ENCODE measurements at regions not wholly inside any gene's neighbourhood (a gene's known extent, or its start where the extent isn't known, plus 50 kb on each side); places are given as distances from the start of the nearest gene placed in this dataset.

DNA sequence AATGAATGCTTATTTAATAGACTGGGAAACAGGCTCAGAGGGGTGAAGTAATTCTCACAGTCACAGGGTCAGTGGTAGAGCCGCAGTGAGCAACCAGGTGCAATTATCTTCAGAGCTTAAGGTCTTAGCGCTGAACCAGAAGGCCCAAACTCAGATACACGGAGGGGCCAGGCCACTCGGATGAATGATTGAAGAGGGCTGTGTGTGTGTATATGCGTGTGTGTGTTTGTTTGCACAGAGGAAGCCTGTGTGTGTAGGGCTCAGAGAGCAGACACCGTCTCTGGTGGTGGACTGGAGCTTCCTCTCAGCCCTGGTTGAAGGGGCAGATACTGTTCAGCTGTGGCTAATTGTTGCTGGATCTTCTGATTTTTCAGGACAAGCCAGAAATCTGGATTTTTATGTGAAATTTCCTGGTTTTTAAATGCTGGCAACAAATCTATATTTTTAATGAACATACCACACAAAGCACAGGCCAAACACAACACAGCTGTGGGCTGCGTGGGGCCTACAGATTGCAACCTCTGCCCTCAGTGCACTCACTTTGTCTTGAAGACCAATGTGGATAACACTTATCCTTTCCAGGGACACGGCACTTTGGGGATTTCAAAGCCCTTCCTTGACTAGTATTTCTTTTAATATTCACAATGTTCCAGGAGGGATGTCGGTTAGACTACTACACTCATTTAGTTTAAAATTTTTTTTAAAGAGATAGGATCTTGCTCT is 94.5 kb upstream of the NRXN3 start:
- no peaks in the 10 kb centered on the region for H3K36me3 ChIP-seq (replicated peaks in 1 of 2; ENCODE audit: control insufficient read depth in 1 of 2, insufficient read depth in 2 of 2, low read length in 1 of 2)

GRCh38 chr14:78081245-78081644 is 88.9 kb upstream of the NRXN3 start:
- WGBS (ENCODE audit: low lambda C conversion rate): 8% methylated on average over 1 of the region's 1 CpG
- TF ChIP-seq, protein P1, sequence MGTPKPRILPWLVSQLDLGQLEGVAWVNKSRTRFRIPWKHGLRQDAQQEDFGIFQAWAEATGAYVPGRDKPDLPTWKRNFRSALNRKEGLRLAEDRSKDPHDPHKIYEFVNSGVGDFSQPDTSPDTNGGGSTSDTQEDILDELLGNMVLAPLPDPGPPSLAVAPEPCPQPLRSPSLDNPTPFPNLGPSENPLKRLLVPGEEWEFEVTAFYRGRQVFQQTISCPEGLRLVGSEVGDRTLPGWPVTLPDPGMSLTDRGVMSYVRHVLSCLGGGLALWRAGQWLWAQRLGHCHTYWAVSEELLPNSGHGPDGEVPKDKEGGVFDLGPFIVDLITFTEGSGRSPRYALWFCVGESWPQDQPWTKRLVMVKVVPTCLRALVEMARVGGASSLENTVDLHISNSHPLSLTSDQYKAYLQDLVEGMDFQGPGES (IDR thresholded peaks at IDR 0.05; ENCODE audit: low read depth, low read length): no peak
- TF ChIP-seq, protein P2, sequence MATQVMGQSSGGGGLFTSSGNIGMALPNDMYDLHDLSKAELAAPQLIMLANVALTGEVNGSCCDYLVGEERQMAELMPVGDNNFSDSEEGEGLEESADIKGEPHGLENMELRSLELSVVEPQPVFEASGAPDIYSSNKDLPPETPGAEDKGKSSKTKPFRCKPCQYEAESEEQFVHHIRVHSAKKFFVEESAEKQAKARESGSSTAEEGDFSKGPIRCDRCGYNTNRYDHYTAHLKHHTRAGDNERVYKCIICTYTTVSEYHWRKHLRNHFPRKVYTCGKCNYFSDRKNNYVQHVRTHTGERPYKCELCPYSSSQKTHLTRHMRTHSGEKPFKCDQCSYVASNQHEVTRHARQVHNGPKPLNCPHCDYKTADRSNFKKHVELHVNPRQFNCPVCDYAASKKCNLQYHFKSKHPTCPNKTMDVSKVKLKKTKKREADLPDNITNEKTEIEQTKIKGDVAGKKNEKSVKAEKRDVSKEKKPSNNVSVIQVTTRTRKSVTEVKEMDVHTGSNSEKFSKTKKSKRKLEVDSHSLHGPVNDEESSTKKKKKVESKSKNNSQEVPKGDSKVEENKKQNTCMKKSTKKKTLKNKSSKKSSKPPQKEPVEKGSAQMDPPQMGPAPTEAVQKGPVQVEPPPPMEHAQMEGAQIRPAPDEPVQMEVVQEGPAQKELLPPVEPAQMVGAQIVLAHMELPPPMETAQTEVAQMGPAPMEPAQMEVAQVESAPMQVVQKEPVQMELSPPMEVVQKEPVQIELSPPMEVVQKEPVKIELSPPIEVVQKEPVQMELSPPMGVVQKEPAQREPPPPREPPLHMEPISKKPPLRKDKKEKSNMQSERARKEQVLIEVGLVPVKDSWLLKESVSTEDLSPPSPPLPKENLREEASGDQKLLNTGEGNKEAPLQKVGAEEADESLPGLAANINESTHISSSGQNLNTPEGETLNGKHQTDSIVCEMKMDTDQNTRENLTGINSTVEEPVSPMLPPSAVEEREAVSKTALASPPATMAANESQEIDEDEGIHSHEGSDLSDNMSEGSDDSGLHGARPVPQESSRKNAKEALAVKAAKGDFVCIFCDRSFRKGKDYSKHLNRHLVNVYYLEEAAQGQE (IDR thresholded peaks at IDR 0.05; ENCODE audit: low read depth, low read length): no peak
- TF ChIP-seq, protein P3, sequence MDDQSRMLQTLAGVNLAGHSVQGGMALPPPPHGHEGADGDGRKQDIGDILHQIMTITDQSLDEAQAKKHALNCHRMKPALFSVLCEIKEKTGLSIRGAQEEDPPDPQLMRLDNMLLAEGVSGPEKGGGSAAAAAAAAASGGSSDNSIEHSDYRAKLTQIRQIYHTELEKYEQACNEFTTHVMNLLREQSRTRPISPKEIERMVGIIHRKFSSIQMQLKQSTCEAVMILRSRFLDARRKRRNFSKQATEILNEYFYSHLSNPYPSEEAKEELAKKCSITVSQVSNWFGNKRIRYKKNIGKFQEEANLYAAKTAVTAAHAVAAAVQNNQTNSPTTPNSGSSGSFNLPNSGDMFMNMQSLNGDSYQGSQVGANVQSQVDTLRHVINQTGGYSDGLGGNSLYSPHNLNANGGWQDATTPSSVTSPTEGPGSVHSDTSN (IDR thresholded peaks at IDR 0.05): no peak
- no peak for TF ChIP-seq CTCF (IDR thresholded peaks at IDR 0.05)
- no peak for TF ChIP-seq EZH2phosphoT487 (IDR thresholded peaks at IDR 0.05; ENCODE audit: borderline replicate concordance, low read depth)
- no peak for TF ChIP-seq SMC3 (IDR thresholded peaks at IDR 0.05; ENCODE audit: low read depth, low read length)
- no peak for TF ChIP-seq GATA2 (CRISPR knock-in tag; IDR thresholded peaks at IDR 0.05)
- no peak for TF ChIP-seq FOSL2 (IDR thresholded peaks at IDR 0.05; ENCODE audit: borderline replicate concordance, low read depth)

More for the DNA sequence above, 94.5 kb upstream of the NRXN3 start:
- H3K79me2 ChIP-seq (ENCODE audit: insufficient read depth): no peaks in the 10 kb centered on the region
- TF ChIP-seq EZH2phosphoT487 (IDR thresholded peaks at IDR 0.05; ENCODE audit: borderline replicate concordance, low read depth): no peak
- TF ChIP-seq CTCF (IDR thresholded peaks at IDR 0.05): no peak
- no peak for TF ChIP-seq RFX5 (IDR thresholded peaks at IDR 0.05; ENCODE audit: low read length)
- no peak for TF ChIP-seq MXI1 (IDR thresholded peaks at IDR 0.05; ENCODE audit: low read depth, low read length)
- no peak for TF ChIP-seq SMC3 (IDR thresholded peaks at IDR 0.05; ENCODE audit: low read depth, low read length)
- TF ChIP-seq SIN3A (IDR thresholded peaks at IDR 0.05; ENCODE audit: borderline replicate concordance, low read depth, low read length): no peak
- TF ChIP-seq MAX (IDR thresholded peaks at IDR 0.05; ENCODE audit: low read depth): no peak
- DNase-seq: no peak
- no peak overlapping the region for H2AFZ ChIP-seq (ENCODE audit: low read depth)
- H3K4me1 ChIP-seq (ENCODE audit: control insufficient read depth in 1 of 2, insufficient read depth in 2 of 2, low read depth in 1 of 2, low read length in 1 of 2): peaks cover 0 to 5% of the 10 kb centered on the region in 2 experiments; a peak in 1 of 4 replicates
- no peak overlapping the region for H3K27ac ChIP-seq (ENCODE audit: low read depth in 2 of 2, low read length in 1 of 2)
- 54% methylated on average over 9 of the region's 9 CpGs for WGBS (ENCODE audit: low lambda C conversion rate)
- ChIA-PET CTCF (no interaction called here), POLR2A (no interaction called here)
- no peaks in the 10 kb centered on the region for H3F3A ChIP-seq (replicated peaks; ENCODE audit: insufficient read depth)
- no peak overlapping the region for H3K4me2 ChIP-seq
- H3K4me3 ChIP-seq (ENCODE audit: low read depth in 2 of 2, low read length in 1 of 2): no peak overlapping the region
- no peaks in the 10 kb centered on the region for H3K27me3 ChIP-seq (ENCODE audit: insufficient read depth)
- no peaks in the 10 kb centered on the region for H3K9me2 ChIP-seq
- no peaks in the 10 kb centered on the region for H4K20me1 ChIP-seq (ENCODE audit: insufficient read depth)
- no peak overlapping the region for H3K9ac ChIP-seq
- no peaks in the 10 kb centered on the region for H3K9me3 ChIP-seq

More at GRCh38 chr14:78081245-78081644, 88.9 kb upstream of the NRXN3 start:
- H3K27ac ChIP-seq (ENCODE audit: low read depth in 2 of 2, low read length in 1 of 2): no peak overlapping the region
- no peaks in the 10 kb centered on the region for H3K36me3 ChIP-seq (replicated peaks in 1 of 2; ENCODE audit: control insufficient read depth in 1 of 2, insufficient read depth in 2 of 2, low read length in 1 of 2)
- no peak overlapping the region for H3K4me3 ChIP-seq (ENCODE audit: low read depth in 2 of 2, low read length in 1 of 2)
- DNase-seq: no peak
- ChIA-PET POLR2A (no interaction called here), CTCF (no interaction called here)
- H3K9me3 ChIP-seq: no peaks in the 10 kb centered on the region
- H3F3A ChIP-seq (replicated peaks; ENCODE audit: insufficient read depth): no peaks in the 10 kb centered on the region
- H2AFZ ChIP-seq (ENCODE audit: low read depth): no peak overlapping the region
- H3K4me1 ChIP-seq (ENCODE audit: control insufficient read depth in 1 of 2, insufficient read depth in 2 of 2, low read depth in 1 of 2, low read length in 1 of 2): no peaks in the 10 kb centered on the region
- H3K4me2 ChIP-seq: no peak overlapping the region
- H3K27me3 ChIP-seq (ENCODE audit: insufficient read depth): no peaks in the 10 kb centered on the region
- no peak overlapping the region for H3K9ac ChIP-seq
- no peaks in the 10 kb centered on the region for H3K79me2 ChIP-seq (ENCODE audit: insufficient read depth)
- no peaks in the 10 kb centered on the region for H4K20me1 ChIP-seq (ENCODE audit: insufficient read depth)
- H3K9me2 ChIP-seq: no peaks in the 10 kb centered on the region
